ENCODE measurements at regions not wholly inside any gene's neighbourhood (a gene's known extent, or its start where the extent isn't known, plus 50 kb on each side); places are given as distances from the start of the nearest gene placed in this dataset.

- TF ChIP-seq NRF1 (IDR thresholded peaks at IDR 0.05; ENCODE audit: low read depth, low read length) = no peak
- TF ChIP-seq POLR2AphosphoS5 (IDR thresholded peaks at IDR 0.05; ENCODE audit: low read depth, low read length) = no peak
- TF ChIP-seq, protein P1, sequence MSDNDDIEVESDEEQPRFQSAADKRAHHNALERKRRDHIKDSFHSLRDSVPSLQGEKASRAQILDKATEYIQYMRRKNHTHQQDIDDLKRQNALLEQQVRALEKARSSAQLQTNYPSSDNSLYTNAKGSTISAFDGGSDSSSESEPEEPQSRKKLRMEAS (IDR thresholded peaks at IDR 0.05) = no peak
- no peak for TF ChIP-seq CTCF (IDR thresholded peaks at IDR 0.05; ENCODE audit: control extremely low read depth in 1 of 3, insufficient read depth in 1 of 3, low read depth in 1 of 3, low read length in 3 of 3)
- TF ChIP-seq SP1 (IDR thresholded peaks at IDR 0.05; ENCODE audit: low read depth, low read length) = no peak
- TF ChIP-seq EGR1 (IDR thresholded peaks at IDR 0.05; ENCODE audit: borderline replicate concordance, low read depth, low read length) = no peak
These were observed 111.8 kb upstream of the LHX1 start for GRCh38 chr17:36825521-36825920.
